Psoas muscle (tissue), 7 donors: ENCODE measurements at regions not wholly inside any gene's neighbourhood (a gene's known extent, or its start where the extent isn't known, plus 50 kb on each side); places are given as distances from the start of the nearest gene placed in this dataset.

Experiments
- ATAC-seq, 4 donors: fragments of 200-7000 bp; cut with Tn5 transposase; one replicate each; pipeline ENCODE4 v1.9.1; 2020; ENCODE audit warnings: moderate library complexity in 3 of 4, mild to moderate bottlenecking in 2 of 4
- DNase-seq, 2 donors: peaks; one replicate each; pipeline ENCODE4 v3.0.0-alpha.2; 2020
- H3K27ac ChIP-seq: fragments of 200-600 bp; one replicate; pipeline ENCODE4 v1.8.0; 2022
- H3K27me3 ChIP-seq, 3 donors: fragments of 200-600 bp in 1 of 3; one replicate each; pipeline versions ENCODE4 v1.6.1 to v1.8.0; 2013 to 2022; ENCODE audit warnings: low read length in 2 of 3, mild to moderate bottlenecking in 2 of 3, moderate library complexity in 1 of 3; ENCODE audit not compliant: insufficient read depth in 3 of 3
- H3K36me3 ChIP-seq, 2 donors: fragments of 200-600 bp in 1 of 2; one replicate each; pipeline versions ENCODE4 v1.6.1 to v1.8.0; 2013 to 2022; ENCODE audit warnings: low read depth in 1 of 2, mild to moderate bottlenecking in 1 of 2, moderate library complexity in 1 of 2; ENCODE audit not compliant: insufficient read depth in 1 of 2
- H3K4me1 ChIP-seq: fragments of 200-600 bp; one replicate; pipeline ENCODE4 v1.8.0; 2022
- H3K4me3 ChIP-seq: fragments of 200-600 bp; one replicate; pipeline ENCODE4 v1.8.0; 2022; ENCODE audit warnings: mild to moderate bottlenecking
- H3K9me3 ChIP-seq: fragments of 200-600 bp; one replicate; pipeline ENCODE4 v1.8.0; 2022
- WGBS, 3 donors: extraction: QIAGEN DNeasy Blood & Tissue Kit; methylation state at CpG; one replicate each; pipeline versions ENCODE4 v1.1.6 to v1.1.7; 2013; 5-methylcytosine and 5-hydroxymethylcytosine counted together
- intact Hi-C, 2 donors: fragments of 100-400 bp; cut with DNase I; formaldehyde crosslinking; loops; one replicate each; pipeline versions ENCODE4 v1.11.0 to v1.14.2; 2022
- TF ChIP-seq, protein P1 (sequence below): fragments of 200-600 bp; IDR thresholded peaks from one replicate; pipeline ENCODE4 v1.8.0; 2022; ENCODE audit warnings: antibody characterized with exemption
- donor health status: healthy with polysubstance abuse.
- donor health status: DM: no; HTN: no; CAD: no; lungs with moderate emphysema.
- donor health status: Bipolar disorder and iron deficiency.
- donor health status: healthy.
- donor health status: DM: yes; HTN: yes; CAD: no.
- donor health status: DM: no; HTN: no; CAD: no.
- donor health status: DM: yes; HTN: yes; CAD: no.

DNA sequence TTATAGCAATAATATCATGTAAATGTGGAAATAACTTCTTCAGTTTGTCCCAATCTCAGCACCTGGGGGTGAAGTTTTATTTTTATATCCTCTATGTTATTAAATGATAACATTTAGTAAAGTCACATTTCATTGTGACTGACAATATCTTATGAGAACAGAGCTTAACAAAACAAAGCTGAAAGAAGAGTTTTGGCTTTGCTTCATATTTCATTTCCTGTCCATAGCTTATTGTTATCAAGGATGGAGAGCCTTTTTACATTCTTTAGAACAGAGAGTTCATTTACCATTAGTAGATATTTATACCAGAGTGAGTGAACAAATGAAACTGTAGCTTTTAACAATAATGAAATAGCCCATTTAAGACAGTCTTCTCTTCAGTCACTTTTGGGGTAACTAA is 231.9 kb upstream of the SGK1 start:
- H3K4me1 ChIP-seq = peaks cover 7% of the 10 kb centered on the region
- no peaks in the 10 kb centered on the region for H3K9me3 ChIP-seq
- H3K4me3 ChIP-seq = no peak overlapping the region
- no peak overlapping the region for H3K27ac ChIP-seq
- intact Hi-C loops = no loop called here
- no peak for ATAC-seq
- no peak for DNase-seq
- TF ChIP-seq, protein P1, sequence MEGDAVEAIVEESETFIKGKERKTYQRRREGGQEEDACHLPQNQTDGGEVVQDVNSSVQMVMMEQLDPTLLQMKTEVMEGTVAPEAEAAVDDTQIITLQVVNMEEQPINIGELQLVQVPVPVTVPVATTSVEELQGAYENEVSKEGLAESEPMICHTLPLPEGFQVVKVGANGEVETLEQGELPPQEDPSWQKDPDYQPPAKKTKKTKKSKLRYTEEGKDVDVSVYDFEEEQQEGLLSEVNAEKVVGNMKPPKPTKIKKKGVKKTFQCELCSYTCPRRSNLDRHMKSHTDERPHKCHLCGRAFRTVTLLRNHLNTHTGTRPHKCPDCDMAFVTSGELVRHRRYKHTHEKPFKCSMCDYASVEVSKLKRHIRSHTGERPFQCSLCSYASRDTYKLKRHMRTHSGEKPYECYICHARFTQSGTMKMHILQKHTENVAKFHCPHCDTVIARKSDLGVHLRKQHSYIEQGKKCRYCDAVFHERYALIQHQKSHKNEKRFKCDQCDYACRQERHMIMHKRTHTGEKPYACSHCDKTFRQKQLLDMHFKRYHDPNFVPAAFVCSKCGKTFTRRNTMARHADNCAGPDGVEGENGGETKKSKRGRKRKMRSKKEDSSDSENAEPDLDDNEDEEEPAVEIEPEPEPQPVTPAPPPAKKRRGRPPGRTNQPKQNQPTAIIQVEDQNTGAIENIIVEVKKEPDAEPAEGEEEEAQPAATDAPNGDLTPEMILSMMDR = no peak
- no peaks in the 10 kb centered on the region for H3K36me3 ChIP-seq
- no peaks in the 10 kb centered on the region for H3K27me3 ChIP-seq

DNA sequence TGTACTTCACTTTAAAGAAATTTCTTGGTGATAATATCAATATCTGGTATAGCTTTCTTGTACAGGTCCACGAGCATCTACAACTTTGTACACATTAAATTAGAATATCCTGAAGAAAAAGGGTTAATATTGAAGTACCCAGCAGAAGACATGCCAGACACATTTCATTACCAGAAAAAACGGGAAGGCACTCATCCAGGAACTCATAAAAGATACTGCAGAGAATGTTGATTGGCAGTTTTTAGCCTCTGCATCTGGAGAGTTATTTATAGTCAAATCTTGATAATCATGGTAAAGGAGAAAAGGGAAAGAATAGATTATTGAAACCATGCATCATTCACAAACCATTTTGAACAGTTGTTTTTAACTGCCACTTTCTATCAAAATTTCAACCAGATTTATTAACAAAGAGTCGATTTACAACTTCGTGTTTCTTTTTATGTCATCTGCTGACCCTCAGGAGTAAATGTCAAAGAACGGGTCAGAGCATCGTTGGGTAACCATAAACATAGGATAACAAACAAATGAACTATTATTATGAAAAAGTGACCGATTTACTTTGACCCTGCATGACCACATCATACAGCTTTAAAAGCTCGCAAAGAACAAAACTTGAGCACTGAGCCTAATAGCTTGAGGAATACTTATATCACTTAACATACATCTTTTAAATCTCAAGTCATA is 229.2 kb upstream of the SGK1 start:
- no peak for ATAC-seq
- Histone ChIP-seq H3K36me3 (no peaks in the 10 kb centered on the region), H3K4me3 (no peak overlapping the region), H3K9me3 (no peaks in the 10 kb centered on the region), H3K4me1 (peaks cover 7% of the 10 kb centered on the region), H3K27me3 (no peaks in the 10 kb centered on the region), H3K27ac (no peak overlapping the region)
- 50 to 61% (median 57%) methylated on average over 8 of the region's 8 CpGs for WGBS, 3 donors
- no peak for DNase-seq
- intact Hi-C loops = no loop called here
- TF ChIP-seq, protein P1 = no peak

DNA sequence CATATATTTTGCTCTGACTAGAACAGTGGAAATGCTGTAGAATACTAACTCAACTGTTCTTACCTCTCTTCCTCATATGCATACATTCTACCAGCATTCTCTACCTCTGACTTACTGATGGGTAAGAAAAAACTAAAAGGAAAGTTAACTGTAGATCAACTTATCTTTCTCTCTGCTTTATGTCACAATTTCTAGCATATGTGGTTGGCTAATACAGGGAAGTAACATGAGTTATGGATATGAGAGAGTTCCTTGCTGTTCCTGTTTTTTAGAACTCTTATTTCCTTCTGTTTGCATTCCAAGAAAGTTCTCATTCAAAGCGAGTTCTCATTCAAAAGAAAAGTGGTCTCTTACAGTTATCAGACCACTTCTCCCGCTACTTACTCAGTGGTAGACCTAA is 226.8 kb upstream of the SGK1 start:
- no peaks in the 10 kb centered on the region for H3K36me3 ChIP-seq
- intact Hi-C loops = no loop called here
- DNase-seq = no peak
- H3K27me3 ChIP-seq = no peaks in the 10 kb centered on the region
- H3K9me3 ChIP-seq = no peaks in the 10 kb centered on the region
- H3K27ac ChIP-seq = no peak overlapping the region
- TF ChIP-seq, protein P1 = no peak
- no peak overlapping the region for H3K4me3 ChIP-seq
- 85 to 97% (median 92%) methylated on average over 2 of the region's 2 CpGs for WGBS, 3 donors
- H3K4me1 ChIP-seq = no peaks in the 10 kb centered on the region
- no peak for ATAC-seq

DNA sequence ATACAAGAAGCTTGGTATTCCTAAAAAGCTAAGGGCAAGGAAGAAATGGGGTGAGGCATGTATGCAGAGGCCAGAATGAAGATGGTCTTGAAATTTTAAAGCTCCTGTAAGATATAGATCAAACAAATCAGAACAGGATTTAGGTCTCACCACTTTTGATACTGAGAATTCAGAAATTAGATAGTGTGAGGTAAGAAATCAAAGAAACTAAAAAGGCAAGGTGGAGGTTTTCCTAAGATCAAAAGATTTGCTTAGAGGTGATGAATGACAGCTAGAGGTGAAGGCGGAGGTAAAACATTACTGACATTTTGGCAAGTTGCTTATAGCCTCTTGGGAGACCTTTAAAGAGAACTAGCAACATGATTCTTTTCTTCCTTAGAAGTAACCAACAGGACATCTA is 225.2 kb upstream of the SGK1 start:
- H3K4me1 ChIP-seq = no peaks in the 10 kb centered on the region
- no peaks in the 10 kb centered on the region for H3K36me3 ChIP-seq
- TF ChIP-seq, protein P1 = no peak
- no peak for ATAC-seq
- H3K27me3 ChIP-seq = no peaks in the 10 kb centered on the region
- H3K27ac ChIP-seq = no peak overlapping the region
- 39 to 96% (median 62%) methylated on average over 1 of the region's 1 CpG for WGBS, 3 donors
- H3K9me3 ChIP-seq = no peaks in the 10 kb centered on the region
- no peak overlapping the region for H3K4me3 ChIP-seq
- intact Hi-C loops = no loop called here
- no peak for DNase-seq

DNA sequence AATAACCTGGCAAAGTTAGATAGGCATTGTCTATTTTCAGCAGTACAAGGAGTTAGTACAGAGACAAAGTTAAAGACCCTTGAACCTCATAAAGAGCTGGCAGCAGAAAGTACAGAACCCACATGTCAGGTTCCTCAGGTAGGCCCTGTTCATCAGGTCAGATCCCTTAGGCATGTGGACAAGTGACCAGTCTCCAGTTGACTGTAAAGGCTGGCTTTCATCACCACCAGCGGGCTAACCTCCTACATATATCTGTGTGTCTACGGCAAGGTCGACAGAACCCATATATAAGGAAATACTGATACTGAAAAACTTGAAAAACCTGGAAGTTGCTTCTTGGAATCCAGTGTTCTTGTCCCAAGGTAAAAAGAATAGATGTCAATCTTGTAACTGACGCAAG is 223.1 kb upstream of the SGK1 start:
- no peak overlapping the region for H3K4me3 ChIP-seq
- no peaks in the 10 kb centered on the region for H3K4me1 ChIP-seq
- H3K36me3 ChIP-seq = no peaks in the 10 kb centered on the region
- H3K27me3 ChIP-seq = no peaks in the 10 kb centered on the region
- TF ChIP-seq, protein P1 = no peak
- ATAC-seq = no peak
- no peaks in the 10 kb centered on the region for H3K9me3 ChIP-seq
- intact Hi-C loops = no loop called here
- WGBS, 3 donors = 96 to 98% (median 97%) methylated on average over 4 of the region's 4 CpGs
- no peak overlapping the region for H3K27ac ChIP-seq
- DNase-seq = no peak
